Activated naive CD4-positive, alpha-beta T cell treated with anti-CD3 and anti-CD28 coated beads, Interleukin-2, amount 50 U/mL, for 16 hours (primary cell): ENCODE measurements at regions not wholly inside any gene's neighbourhood (a gene's known extent, or its start where the extent isn't known, plus 50 kb on each side); places are given as distances from the start of the nearest gene placed in this dataset.

Experiments
- DNase-seq: peaks from one replicate; pipeline ENCODE4 v3.0.0-alpha.2; 2020

DNA sequence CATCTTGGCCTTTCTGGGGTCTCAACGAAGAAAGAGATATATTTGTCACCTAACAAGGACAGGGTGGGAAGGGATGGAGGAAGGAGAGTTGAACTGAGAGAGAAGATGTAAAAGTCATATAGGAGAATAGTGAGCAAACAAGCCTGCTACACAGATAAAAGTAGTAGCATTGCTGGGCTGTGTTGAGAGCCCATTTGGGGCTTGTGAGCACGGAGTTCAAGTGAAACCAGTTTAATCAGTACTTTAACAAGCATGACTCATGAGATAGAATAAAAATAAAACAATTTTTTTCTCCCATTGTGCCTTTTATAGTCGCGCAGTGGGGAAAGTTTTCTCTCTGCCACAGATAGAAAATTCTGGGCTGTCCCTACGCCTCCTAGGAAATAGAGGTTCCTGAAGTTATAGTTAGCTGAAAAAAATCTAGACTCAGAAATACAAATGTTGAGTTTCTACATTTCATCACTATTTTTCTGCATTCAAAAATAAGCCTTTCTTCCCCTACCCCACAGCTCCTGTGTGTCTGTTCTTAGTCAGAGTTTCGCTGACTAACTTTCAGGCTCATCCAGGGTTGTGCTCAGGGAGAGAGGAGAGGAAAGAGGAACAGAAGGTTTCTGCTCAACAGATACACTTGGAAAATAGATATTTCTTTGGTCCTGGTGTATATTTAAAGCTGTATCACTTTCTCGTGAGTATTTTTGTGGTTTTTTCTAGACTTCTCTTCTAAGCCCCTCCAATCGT lies 395.8 kb upstream of the ADAMTSL1 start:
- DNase-seq = no peak

DNA sequence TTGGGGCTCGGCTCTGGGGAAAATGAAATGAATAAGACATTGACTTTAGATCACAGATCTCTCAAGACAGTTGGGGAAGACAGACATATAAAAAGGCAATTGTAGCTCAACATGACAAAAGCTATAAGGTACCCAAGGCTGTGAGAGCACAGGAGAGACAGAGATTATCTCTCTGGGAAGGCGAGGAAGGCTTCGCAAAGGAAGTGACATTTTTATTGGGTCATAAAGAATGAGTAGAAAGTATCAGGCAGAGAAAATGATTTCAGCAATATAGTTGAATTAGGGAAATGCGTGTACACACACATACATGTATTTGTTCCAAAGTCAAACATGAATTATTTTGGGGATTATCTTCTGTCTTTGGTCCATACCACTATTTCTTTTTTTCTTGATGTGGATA lies 381.8 kb upstream of the ADAMTSL1 start:
- DNase-seq = no peak

DNA sequence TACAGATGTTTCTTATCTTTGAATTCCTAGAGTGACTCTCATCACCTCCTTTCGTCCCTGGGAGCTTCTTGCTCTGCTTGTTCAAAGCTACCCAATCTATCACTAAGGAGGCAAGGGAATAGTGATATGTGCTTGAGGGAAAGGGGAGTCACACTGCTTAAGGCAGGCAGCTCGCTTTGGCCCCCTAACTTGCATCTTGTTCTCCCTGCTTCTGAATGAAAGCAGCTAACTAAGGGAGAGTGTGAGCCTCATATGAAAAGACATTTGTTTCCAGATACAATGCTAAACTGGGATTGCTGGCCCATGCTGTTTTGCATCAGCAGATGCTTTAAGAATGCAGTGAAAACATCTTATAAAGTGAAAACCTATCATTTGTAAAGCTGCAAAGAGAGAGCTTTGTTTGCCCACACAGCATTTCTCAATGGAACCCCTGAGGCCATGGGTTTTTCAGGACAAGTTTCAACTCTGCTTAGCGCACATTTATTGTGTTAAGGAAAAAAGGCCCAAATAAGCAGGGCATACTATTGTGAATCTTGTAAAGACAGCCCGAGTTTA lies 367.9 kb upstream of the ADAMTSL1 start:
- no peak for DNase-seq

DNA sequence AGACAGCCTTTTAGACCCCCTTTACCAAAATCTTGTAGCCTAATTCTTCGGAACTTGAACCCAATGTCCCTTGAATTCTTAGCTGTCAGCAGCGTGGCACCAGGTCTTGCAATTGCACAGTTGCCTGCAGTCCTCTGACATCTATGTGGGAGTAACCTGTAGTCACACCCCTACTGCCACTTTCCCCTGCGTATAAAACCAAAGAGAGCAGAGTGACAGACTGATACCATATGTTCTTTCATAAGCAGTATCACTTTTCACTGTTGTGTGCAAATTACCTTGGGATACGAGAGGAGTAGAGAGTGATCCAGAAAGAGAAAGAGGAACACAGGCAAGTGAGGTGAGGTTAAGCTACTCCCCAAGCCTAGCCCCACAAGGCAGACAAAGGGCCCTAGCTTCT lies 364.3 kb upstream of the ADAMTSL1 start:
- DNase-seq = no peak

DNA sequence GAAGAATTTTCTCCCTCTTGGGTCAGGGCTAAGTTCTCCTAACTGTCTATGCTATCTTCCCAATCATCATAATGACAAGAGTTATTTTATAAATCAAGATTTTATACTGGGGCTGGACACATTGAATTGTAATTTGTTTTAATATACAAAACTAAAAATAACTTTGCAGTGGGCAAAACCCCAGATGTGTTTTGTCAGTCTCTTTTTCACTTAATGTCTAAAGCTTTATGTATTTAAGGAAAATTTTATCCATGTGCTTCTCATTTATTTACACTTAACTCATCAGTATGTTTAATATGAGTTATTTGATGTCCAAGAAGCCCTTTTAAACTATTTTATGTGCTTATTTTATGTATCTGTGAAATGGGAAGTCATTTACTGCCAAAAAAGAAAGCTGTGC lies 362.8 kb upstream of the ADAMTSL1 start:
- DNase-seq = no peak

DNA sequence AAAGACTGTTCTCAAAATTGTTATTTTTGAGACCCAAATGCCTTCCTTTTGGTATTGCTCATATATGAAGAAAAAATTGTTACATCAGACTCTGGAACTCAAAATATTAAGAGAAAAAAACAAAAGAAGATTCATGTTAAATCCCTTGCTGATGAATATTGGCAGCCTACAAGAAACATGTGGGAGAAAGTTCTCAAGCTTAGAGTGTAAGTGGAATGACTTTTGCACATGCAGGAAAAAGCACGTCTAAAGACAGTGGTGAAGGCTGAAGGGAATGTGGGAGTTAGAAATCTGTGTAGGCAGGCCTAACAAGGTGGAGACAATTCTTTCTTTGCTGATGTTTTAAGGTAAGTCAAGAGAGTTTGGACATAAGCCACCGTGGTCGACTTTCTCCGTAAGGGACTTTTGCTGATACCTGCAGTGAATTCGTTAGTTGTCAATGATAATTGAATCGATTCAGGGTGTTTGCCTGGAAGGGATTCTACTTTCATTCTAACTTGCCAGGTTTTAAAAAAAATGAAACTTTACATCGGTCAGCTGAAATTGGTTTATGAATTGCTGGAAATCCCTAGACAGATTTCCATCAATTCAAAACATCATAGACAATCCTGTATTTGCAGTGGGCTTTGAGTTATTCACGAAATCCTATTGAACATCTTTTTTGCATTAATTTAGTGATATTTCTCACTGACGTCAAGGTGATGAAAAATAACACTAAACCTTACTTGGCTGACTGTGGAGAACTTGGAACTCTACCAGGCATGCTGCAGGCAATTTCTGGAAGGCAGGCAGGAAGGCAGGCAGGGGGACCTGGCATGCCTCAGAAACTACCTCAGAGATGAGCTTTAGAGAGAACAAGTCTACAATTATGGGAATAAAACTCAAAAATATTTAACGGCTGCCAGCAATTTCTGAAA lies 359.1 kb upstream of the ADAMTSL1 start:
- DNase-seq = no peak

DNA sequence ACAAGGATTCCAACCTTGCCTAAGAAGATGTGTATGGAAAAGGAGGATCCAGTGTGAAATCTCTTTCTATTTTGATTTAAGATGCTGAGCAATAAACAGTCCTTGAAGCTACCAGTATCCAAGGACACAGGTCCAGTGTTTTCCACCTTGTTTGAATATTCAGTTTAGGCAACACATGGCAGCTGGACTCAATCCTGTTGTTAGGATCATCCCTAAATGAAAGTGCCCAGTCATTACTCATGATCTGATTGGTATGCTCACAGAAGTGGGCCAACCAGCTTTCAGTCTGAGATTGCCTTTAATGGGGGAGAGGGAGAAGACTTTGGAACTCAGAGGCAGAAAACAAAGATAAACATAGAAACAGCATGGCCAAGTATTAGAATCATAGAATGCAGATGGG lies 355.7 kb upstream of the ADAMTSL1 start:
- DNase-seq = no peak

DNA sequence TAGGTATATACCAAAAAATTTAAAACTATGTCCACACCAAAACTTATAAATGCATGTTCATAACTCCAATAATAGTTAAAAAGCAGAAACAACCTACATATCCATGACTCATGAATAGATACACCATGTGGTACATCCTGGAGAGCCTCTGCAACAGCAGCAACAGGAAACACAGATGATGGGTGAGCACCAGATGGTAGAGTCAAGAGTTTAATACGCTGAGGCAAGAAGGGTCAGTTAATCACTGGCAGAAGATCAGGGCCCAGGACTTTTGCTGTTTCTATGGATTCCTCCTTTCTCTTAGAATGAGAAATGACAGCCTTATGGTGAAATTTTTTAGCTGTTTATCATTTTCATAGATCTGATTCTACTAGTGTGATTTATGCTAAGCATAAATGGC lies 351.8 kb upstream of the ADAMTSL1 start:
- no peak for DNase-seq

DNA sequence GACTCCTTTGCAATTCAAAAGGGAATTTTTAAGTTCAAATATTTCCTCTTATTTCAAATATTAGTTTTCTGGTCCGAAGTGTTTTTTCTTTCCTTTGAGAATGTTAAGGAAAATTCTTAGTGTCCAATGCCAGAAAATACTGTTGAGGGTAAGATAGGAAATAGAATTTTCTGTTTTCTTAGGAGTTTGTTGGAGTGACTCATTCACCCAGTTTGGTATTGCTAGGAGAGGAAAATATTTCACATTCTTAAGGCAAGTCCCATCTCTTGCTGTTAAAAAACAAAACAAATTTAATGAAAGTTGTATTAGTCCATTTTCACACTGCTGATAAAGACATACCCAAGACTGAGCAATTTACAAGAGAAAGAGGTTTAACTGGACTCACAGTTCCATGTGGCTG lies 349.2 kb upstream of the ADAMTSL1 start:
- no peak for DNase-seq

DNA sequence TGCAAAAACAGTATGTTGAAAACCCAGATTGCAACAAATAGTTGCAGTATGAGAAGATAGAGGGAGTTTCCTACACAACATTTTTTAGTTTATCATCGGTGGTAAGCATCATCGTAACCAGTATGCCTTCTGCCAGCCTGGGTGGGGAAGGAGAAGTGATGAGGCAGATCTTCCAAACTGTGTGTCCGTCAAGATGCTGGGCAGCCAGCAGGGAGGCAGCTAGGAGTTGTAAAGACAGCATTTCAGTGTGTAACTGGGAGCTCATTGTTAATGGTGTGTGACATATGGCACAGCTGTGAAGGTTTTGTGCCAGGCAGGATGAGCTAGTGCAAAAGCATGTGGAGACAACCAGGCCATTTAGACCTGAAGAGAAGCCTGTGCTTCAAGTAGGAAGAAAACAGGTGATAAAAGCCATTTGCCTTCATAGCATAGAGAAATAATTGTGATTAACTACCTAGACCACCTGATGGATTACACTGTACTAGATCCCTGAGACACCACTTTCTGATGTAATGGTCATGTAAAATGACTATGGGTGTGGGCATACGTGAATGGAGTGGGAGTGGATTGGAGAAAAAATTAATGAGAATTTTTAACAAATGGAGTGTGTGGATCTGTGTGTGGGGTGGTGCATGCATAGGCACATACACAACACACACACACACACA lies 347.0 kb upstream of the ADAMTSL1 start:
- no peak for DNase-seq

DNA sequence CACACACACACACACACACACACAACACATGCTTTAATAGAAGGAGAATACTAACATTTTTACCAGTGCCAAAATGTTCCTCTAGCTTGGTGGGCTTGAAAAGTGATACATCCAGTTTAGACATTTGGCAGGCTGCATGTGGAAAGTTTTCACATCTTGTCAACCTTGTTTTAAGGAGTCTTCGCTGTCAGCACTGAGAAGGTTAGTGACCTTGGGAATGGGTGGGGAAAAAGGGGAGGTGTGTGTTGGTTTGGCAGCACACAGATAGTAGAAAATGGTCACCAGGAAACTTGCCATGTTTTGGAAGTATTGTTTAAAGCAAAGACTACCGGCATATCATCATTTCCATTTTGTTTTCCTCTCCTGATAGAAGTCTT lies 346.5 kb upstream of the ADAMTSL1 start:
- no peak for DNase-seq

DNA sequence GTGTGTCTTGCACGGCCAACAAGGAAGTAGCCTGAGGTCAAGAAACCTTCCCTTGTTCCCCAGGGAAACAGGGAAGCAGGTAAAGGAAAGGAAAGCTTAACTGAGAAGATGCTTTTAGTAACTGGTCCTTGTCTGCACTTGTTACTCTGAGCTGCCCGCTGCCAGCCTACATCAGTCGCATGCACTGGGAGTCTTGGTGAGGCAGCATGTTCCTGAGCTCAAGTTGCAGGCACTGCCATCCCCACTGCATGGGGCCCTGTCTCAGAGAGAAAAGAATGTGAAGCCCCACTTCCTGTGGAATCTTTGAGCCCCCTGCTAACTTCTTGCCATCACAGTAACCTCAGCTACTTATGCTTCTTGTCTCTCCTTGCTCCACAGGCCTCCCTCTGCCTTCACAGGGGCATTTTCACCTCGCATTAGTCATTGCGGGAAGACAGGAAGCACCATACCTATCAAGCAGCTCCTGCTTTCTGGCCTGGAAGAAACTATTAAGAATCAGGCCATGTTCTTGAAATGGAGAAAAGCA lies 344.1 kb upstream of the ADAMTSL1 start:
- no peak for DNase-seq

DNA sequence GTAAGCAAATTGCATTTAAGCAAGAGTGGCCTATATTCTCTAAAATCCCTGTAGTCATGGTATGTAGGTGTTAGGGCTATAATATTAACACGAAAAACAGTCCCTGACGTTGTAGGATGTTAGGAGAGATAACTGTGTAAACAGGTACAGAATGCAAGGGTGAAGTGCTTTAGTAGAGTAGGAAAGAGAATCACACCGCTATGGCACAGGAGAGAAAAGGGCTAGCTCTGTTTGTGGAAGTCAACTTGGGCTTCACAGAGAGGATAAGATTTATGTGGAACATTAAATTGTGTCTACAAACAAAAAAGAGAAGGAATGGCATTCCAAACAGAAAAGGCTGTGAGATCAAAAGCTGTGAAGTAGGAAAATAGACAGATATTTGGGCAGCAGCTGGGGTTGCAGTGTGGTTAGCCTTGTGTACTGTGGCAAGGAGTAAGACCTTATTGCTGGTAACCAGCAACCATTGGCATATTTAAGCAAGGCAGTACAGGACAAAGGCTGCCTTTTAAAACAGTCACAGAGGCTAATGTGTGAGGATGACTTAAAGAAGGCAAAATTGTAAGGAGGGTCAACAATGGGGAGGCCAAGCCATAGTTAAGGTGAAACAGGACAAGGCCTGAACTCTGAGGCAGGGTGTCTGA lies 337.5 kb upstream of the ADAMTSL1 start:
- DNase-seq = no peak

DNA sequence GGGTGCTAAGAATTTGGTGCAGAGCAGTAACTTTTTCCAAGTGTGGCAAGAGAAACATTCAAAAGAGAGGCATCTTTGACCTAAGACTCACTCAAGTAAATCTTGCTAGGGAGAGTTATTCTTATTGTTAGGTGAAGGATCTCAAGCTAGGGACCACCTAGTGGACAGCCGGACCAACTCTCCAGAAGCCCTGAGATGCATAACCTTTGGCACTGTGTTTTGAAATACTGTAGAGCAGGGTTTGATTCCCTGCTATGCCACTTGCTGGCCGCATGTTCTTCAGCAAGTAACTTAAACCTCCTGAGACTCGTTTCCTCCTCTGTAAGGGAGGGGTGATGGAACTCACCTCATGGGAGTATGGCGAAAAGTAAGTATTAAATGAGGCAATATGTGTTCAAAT lies 336.1 kb upstream of the ADAMTSL1 start:
- DNase-seq = no peak

DNA sequence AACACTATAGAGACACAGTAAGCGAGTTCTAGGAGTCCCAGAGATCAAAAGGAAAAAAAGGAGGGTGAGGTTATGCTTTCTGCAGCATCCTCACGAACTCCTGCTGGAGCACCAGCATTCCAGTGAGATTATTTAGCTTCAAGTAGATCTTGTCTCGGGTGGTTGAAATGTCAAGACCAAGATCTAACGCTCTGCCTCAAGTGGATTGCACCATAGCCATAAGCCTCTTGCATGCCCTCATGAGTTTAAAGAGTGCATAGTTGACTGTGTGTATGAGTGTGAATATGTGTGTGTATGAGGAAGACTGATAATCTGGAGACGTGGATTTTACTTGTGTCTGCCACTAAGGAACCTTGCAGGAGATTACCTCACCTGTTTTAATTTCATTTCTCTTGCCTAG lies 335.3 kb upstream of the ADAMTSL1 start:
- DNase-seq = no peak

DNA sequence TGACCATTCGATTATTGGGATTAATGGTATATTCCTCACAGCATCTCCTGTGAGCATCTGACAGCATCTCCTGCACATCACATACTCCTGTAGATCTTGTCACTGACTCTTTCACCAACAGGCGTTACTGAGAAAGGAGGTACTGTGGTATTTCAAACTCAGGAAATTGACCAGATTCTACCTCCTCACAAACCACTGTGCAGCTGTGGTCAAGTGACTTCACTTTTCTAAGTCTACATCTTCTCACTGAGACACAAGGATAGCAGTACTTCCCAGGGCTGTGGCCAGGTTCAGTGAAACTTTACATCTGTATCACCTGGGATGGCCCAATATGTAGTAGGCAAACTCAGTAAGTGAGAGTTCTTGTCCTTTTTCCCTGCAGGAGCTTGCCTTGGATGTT lies 332.3 kb upstream of the ADAMTSL1 start:
- no peak for DNase-seq

DNA sequence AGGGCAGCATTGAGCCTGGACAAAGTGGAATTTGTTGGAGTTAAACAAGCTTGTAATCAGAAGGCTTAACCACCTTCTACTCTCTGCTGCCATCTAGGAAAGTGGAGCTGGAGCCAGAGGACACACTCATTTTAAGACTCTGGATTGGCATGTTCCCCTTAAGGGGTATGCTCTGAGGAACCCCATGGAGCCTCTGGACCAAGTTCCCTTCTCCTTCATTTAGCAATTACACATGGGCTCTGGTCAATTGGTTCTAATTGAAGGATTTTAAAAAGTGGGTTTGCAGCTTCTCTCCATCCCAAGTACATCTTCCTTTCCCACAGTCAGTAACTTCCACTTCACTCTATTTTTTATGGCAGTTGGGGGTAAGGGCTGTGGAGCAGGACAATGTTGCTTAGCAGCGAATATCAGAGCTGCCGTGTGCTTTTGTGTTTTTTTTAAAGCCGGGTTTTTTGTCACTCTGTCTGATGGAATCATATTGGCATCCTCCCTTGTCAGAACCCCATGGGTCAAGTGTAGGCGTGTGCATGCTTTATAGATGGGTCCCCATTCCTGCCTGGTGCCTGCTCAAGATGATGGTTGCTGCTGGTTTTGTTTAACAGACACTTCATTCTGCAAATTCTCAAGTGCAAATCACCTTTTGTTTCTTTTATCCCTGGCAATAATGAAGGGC lies 330.7 kb upstream of the ADAMTSL1 start:
- no peak for DNase-seq

DNA sequence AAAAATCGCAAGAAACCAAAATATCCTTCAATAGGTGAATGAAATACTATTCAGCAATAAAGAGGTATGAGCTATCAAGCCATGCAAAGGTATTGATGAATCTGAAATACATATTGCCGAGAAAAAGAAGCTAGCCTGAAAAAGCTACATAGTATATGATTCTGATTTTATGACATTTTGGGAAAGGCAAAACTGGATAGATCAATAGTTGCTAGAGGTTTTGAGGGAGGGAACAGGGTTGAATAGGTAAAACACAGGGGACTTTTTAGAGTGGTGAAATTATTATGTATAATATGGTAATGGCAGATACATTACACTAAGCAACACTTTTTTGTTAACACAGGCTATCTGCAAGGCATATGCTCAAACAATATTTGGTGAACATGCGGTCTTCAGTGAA lies 327.6 kb upstream of the ADAMTSL1 start:
- no peak for DNase-seq

DNA sequence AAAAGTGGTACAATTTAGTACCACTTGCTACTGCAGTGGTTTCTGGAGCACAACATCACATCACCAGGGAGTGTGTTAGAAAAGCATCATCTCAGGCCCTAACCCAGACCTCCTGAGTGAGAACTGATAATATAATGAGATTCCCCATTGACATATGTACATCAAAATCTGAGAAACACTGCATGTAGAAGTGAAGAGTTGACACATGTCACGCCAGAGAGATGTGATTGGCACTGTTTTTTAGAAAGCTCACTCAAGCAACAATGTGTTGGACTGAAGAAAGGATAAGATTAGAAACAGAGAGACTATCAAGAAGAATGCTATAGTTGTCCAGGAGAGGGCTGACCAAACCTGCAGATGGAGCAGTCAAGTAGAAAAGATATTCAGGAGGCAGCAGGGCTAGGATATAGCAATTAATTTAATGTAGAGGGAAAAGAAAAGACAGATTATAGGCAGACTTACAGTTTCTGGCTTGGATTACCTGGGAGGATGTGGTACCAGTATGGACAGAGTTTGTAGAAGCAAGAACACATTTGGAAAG lies 324.4 kb upstream of the ADAMTSL1 start:
- DNase-seq = no peak

DNA sequence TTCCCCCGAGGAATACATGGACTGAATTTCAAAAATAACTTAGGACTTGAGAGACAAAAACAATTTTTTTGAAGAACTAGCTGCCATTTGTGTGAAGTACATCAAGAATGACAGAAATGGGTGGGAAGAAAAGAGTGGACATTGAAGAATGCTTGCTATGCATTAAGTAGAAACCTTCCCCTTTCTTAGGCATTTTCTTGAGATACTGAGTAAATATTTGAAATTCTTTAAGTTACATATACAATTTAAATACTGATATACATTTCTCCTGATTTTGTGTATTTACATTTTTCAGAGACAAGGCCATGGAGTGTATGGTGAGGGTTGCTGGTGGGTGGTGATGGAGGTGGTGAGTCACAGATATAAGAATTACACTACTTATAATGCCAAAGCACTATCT lies 319.3 kb upstream of the ADAMTSL1 start:
- DNase-seq = no peak

DNA sequence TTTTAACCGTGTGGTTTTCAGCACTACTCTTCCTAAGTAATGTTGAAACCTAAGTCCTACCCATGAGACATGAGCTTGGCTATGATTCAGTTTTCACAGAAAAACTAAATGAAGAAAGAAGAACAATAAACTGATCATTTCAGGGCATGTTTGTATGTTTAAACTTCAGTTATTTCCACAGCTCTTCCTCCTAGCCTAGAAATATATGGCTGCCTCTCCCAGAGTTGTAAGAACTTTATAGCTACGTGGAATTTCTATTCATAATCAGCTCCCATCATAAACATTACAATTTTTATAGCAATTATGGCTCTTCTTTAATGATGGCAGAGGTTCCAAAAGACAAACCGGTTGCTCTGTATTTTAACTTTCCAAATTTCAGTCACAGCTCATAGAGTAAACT lies 314.7 kb upstream of the ADAMTSL1 start:
- no peak for DNase-seq

DNA sequence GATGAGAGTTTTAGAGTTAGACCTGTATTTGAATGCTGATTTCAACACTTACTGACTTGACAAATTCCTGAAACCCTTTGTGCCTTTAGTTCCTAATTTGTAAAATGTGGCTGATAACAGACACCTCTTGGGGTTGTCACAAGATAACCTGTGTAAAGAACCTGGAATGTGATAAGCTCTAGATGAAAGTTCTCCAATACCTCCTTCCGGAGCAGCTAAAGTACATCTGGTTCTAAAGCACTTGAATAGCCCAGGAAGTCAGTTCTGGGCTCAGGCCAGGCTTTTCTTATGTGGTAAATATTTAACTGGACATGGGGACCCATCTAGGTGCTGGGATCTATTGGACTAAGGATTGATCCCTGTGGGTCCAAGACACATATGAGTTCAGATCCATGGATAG lies 310.8 kb upstream of the ADAMTSL1 start:
- no peak for DNase-seq
